ENCODE measurements at regions not wholly inside any gene's neighbourhood (a gene's known extent, or its start where the extent isn't known, plus 50 kb on each side); places are given as distances from the start of the nearest gene placed in this dataset.

DNA sequence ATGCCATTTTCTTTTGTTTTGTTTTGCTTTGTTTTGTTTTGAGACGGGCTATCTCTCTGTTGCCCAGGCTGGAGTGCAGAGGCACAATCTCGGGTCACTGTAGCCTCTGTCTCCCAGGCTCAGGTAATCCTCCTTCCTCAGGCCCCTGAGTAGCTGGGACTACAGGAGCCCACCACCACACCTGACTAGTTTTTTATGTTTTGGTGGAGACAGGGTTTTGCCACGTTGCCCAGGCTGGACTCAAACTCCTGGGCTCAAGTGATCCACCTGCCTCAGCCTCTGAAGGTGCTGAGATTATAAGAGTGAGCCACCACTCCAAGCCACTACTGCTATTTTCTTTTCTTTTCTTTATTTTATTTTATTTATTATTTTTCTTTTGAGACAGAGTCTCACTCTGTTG lies 54.0 kb upstream of the S1PR3 start:
- Histone ChIP-seq H3K27me3 (ENCODE audit: low read depth, low read length) (no peaks in the 10 kb centered on the region), H3K4me3 (ENCODE audit: low read depth in 1 of 2, low read length in 2 of 2) (no peak overlapping the region), H3K9me3 (ENCODE audit: control insufficient read depth in 1 of 2, low read length in 2 of 2) (no peaks in the 10 kb centered on the region), H3K4me1 (ENCODE audit: control insufficient read depth in 1 of 2, insufficient read depth in 2 of 2, low read length in 2 of 2) (peaks cover 0 to 5% of the 10 kb centered on the region in 2 donors), H3K36me3 (ENCODE audit: control insufficient read depth in 1 of 2, insufficient read depth in 2 of 2, low read length in 2 of 2) (no peaks in the 10 kb centered on the region), H3K27ac (ENCODE audit: low read length) (no peak overlapping the region)

- no peak overlapping the region for H3K4me3 ChIP-seq (ENCODE audit: low read depth in 1 of 2, low read length in 2 of 2)
- no peaks in the 10 kb centered on the region for H3K9me3 ChIP-seq (ENCODE audit: control insufficient read depth in 1 of 2, low read length in 2 of 2)
- H3K4me1 ChIP-seq (ENCODE audit: control insufficient read depth in 1 of 2, insufficient read depth in 2 of 2, low read length in 2 of 2): peaks cover 0 to 5% of the 10 kb centered on the region in 2 donors
- H3K27ac ChIP-seq (ENCODE audit: low read length): no peak overlapping the region
- no peaks in the 10 kb centered on the region for H3K27me3 ChIP-seq (ENCODE audit: low read depth, low read length)
- H3K36me3 ChIP-seq (ENCODE audit: control insufficient read depth in 1 of 2, insufficient read depth in 2 of 2, low read length in 2 of 2): no peaks in the 10 kb centered on the region
These were observed 53.1 kb upstream of the S1PR3 start for GRCh38 chr9:88938189-88938588.

Measured in muscle layer of duodenum (tissue), 2 donors.